ENCODE measurements at regions not wholly inside any gene's neighbourhood (a gene's known extent, or its start where the extent isn't known, plus 50 kb on each side); places are given as distances from the start of the nearest gene placed in this dataset.

- Histone ChIP-seq H4K20me1 (replicated peaks; ENCODE audit: control insufficient read depth, extremely low read depth, insufficient read depth, low read length) (no peaks in the 10 kb centered on the region), H3K27ac (ENCODE audit: insufficient read depth, low read depth, low read length) (no peak overlapping the region), H3K9me1 (replicated peaks; ENCODE audit: control insufficient read depth, extremely low read depth, insufficient read depth, low read length) (no peaks in the 10 kb centered on the region), H2AFZ (ENCODE audit: low read depth, low read length) (no peak overlapping the region), H3K4me1 (ENCODE audit: control insufficient read depth, extremely low read depth, insufficient read depth, low read length) (no peaks in the 10 kb centered on the region), H3K4me2 (ENCODE audit: insufficient read depth, low read length) (no peak overlapping the region), H3K79me2 (ENCODE audit: control insufficient read depth, insufficient read depth, low read length) (no peaks in the 10 kb centered on the region), H3K36me3 (ENCODE audit: control insufficient read depth in 2 of 2, extremely low read depth in 1 of 2, insufficient read depth in 2 of 2, low read length in 2 of 2) (no peaks in the 10 kb centered on the region), H3K9me3 (replicated peaks; ENCODE audit: control insufficient read depth, insufficient read depth, low read length) (no peaks in the 10 kb centered on the region), H3K4me3 (replicated peaks in 1 of 3; ENCODE audit: insufficient read depth in 1 of 3, low read depth in 1 of 3, low read length in 3 of 3) (no peak overlapping the region), H3K27me3 (ENCODE audit: control insufficient read depth in 2 of 2, insufficient read depth in 2 of 2, low read length in 2 of 2) (no peaks in the 10 kb centered on the region), H3K9ac (replicated peaks; ENCODE audit: extremely low read depth, insufficient read depth, low read length) (no peak overlapping the region)
- DNase-seq (ENCODE audit: low read depth, low spot score) (no peak), FAIRE-seq (no peak)
- intact Hi-C loops (cut with micrococcal nuclease) = no loop called here
- BruUV-seq (replicated peaks) = no TSS peak
- TF ChIP-seq MYC (IDR thresholded peaks at IDR 0.05; ENCODE audit: low read depth, low read length) (no peak), CTCF (IDR thresholded peaks at IDR 0.05; ENCODE audit: extremely low read depth in 1 of 2, insufficient read depth in 1 of 2, low read depth in 1 of 2, low read length in 2 of 2) (no peak)
- CTCF ChIA-PET = interaction anchor here (1.4 to 2.0 kb wide), 3 partner anchors 18 to 42 kb away, joined by 3 to 5 read pairs (median 4); no protein-coding TSS in a partner anchor
- POLR2A ChIA-PET = no interaction called here
- dilution Hi-C loops (cut with MboI; ENCODE audit: extremely low pct_ligation_motif_present, low sequenced_read_pairs) = no loop called here
Measured at GRCh38 chr2:67889056-67889455, 173.7 kb downstream of the C1D start.

- FAIRE-seq (no peak), DNase-seq (ENCODE audit: low read depth, low spot score) (no peak)
- Histone ChIP-seq H4K20me1 (replicated peaks; ENCODE audit: control insufficient read depth, extremely low read depth, insufficient read depth, low read length) (no peaks in the 10 kb centered on the region), H3K9me1 (replicated peaks; ENCODE audit: control insufficient read depth, extremely low read depth, insufficient read depth, low read length) (no peaks in the 10 kb centered on the region), H3K27ac (ENCODE audit: insufficient read depth, low read depth, low read length) (no peak overlapping the region), H2AFZ (ENCODE audit: low read depth, low read length) (no peak overlapping the region), H3K79me2 (ENCODE audit: control insufficient read depth, insufficient read depth, low read length) (no peaks in the 10 kb centered on the region), H3K4me1 (ENCODE audit: control insufficient read depth, extremely low read depth, insufficient read depth, low read length) (no peaks in the 10 kb centered on the region), H3K9me3 (replicated peaks; ENCODE audit: control insufficient read depth, insufficient read depth, low read length) (no peaks in the 10 kb centered on the region), H3K9ac (replicated peaks; ENCODE audit: extremely low read depth, insufficient read depth, low read length) (no peak overlapping the region), H3K27me3 (ENCODE audit: control insufficient read depth in 2 of 2, insufficient read depth in 2 of 2, low read length in 2 of 2) (no peaks in the 10 kb centered on the region), H3K36me3 (ENCODE audit: control insufficient read depth in 2 of 2, extremely low read depth in 1 of 2, insufficient read depth in 2 of 2, low read length in 2 of 2) (no peaks in the 10 kb centered on the region), H3K4me3 (replicated peaks in 1 of 3; ENCODE audit: insufficient read depth in 1 of 3, low read depth in 1 of 3, low read length in 3 of 3) (no peak overlapping the region), H3K4me2 (ENCODE audit: insufficient read depth, low read length) (no peak overlapping the region)
- TF ChIP-seq EZH2 (IDR thresholded peaks at IDR 0.05; ENCODE audit: borderline replicate concordance, low read depth, low read length, severe bottlenecking) = no peak
- TF ChIP-seq MAX (IDR thresholded peaks at IDR 0.05; ENCODE audit: insufficient read depth, insufficient read length) = no peak
- TF ChIP-seq CTCF (IDR thresholded peaks at IDR 0.05; ENCODE audit: extremely low read depth in 1 of 2, insufficient read depth in 1 of 2, low read depth in 1 of 2, low read length in 2 of 2) = no peak
- TF ChIP-seq FOS (IDR thresholded peaks at IDR 0.05; ENCODE audit: borderline replicate concordance, insufficient read depth, low read length) = no peak
- no peak for TF ChIP-seq JUN (IDR thresholded peaks at IDR 0.05; ENCODE audit: borderline replicate concordance, insufficient read depth, insufficient read length, low read depth)
- TF ChIP-seq MYC (IDR thresholded peaks at IDR 0.05; ENCODE audit: low read depth, low read length) = no peak
- intact Hi-C loops (cut with micrococcal nuclease) = no loop called here
- BruUV-seq (replicated peaks) = no TSS peak
- dilution Hi-C loops (cut with MboI; ENCODE audit: extremely low pct_ligation_motif_present, low sequenced_read_pairs) = no loop called here
- ChIA-PET CTCF (interaction anchor here (1.9 kb wide), 1 partner anchor 12 kb away, joined by 4 read pairs; no protein-coding TSS in a partner anchor), POLR2A (no interaction called here)
Measured at GRCh38 chr2:67891642-67892041, 171.2 kb downstream of the C1D start.
